ENCODE measurements at regions not wholly inside any gene's neighbourhood (a gene's known extent, or its start where the extent isn't known, plus 50 kb on each side); places are given as distances from the start of the nearest gene placed in this dataset.

GRCh38 chr5:26519245-26519644, 519.1 kb downstream of the CDH9 start:
- Histone ChIP-seq H3K27ac (no peak overlapping the region), H3K36me3 (no peaks in the 10 kb centered on the region), H3K9me3 (peaks cover 0 to 3% (median 0%) of the 10 kb centered on the region in 3 donors), H3K27me3 (no peaks in the 10 kb centered on the region), H3K4me3 (no peak overlapping the region), H3K4me1 (no peaks in the 10 kb centered on the region)
- ATAC-seq, result no peak
- WGBS, 2 donors (ENCODE audit: low coverage in 1 of 2), result 25 to 66% methylated on average over 1 to 3 of the region's 3 CpGs
- no peak for TF ChIP-seq POLR2AphosphoS5 (IDR thresholded peaks at IDR 0.05)
- no peak for TF ChIP-seq EP300 (IDR thresholded peaks at IDR 0.05)
- TF ChIP-seq POLR2A (IDR thresholded peaks at IDR 0.05), result no peak
- TF ChIP-seq, protein P1, sequence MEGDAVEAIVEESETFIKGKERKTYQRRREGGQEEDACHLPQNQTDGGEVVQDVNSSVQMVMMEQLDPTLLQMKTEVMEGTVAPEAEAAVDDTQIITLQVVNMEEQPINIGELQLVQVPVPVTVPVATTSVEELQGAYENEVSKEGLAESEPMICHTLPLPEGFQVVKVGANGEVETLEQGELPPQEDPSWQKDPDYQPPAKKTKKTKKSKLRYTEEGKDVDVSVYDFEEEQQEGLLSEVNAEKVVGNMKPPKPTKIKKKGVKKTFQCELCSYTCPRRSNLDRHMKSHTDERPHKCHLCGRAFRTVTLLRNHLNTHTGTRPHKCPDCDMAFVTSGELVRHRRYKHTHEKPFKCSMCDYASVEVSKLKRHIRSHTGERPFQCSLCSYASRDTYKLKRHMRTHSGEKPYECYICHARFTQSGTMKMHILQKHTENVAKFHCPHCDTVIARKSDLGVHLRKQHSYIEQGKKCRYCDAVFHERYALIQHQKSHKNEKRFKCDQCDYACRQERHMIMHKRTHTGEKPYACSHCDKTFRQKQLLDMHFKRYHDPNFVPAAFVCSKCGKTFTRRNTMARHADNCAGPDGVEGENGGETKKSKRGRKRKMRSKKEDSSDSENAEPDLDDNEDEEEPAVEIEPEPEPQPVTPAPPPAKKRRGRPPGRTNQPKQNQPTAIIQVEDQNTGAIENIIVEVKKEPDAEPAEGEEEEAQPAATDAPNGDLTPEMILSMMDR (IDR thresholded peaks at IDR 0.05), result no peak

DNA sequence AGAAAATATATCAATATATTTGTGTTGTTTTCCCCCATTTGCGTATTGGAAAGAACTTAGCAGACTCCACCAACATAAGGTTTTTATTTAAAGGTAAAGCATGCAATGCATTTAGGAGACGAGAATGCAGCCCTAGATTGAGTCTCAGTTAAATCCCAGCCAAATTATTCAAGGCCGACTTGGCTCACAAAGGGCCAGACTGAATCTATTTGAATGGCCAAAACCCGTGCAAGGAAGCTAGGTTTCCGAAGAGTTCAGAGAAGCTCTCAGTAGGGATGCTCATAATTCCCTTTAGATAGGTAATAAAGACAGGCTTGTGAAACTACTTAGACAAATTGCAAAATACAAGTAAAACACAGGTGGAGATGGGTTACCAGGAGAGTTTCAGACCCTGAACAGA, 520.3 kb downstream of the CDH9 start:
- WGBS, 2 donors (ENCODE audit: low coverage in 1 of 2), result 65 to 81% methylated on average over 4 to 5 of the region's 5 CpGs
- Histone ChIP-seq H3K4me1 (no peaks in the 10 kb centered on the region), H3K9me3 (no peaks in the 10 kb centered on the region), H3K4me3 (no peak overlapping the region), H3K36me3 (no peaks in the 10 kb centered on the region), H3K27me3 (no peaks in the 10 kb centered on the region), H3K27ac (no peak overlapping the region)
- TF ChIP-seq EP300 (IDR thresholded peaks at IDR 0.05), result no peak
- ATAC-seq, result no peak

DNA sequence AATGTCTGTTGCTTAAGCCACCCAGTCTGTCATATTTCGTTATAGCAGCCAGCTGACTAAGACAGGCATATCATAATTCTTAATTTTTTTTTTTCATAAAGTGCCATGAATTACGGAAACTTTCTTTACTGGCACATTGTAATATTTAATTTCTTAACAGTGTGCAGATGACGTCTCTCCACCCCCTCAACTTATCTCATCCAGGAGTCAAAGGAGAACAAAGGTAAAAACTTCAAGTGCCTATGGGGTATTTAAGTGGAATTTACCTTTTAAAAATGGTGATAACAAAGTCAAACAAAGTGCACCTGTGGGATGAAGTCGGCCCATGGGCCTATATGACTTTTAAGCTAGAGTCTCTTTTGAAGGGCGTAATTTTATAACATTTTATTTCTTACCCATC, 539.4 kb downstream of the CDH9 start:
- Histone ChIP-seq H3K4me1 (no peaks in the 10 kb centered on the region), H3K9me3 (no peaks in the 10 kb centered on the region), H3K27me3 (no peaks in the 10 kb centered on the region), H3K27ac (no peak overlapping the region), H3K36me3 (no peaks in the 10 kb centered on the region), H3K4me3 (no peak overlapping the region)
- no peak for ATAC-seq
- TF ChIP-seq POLR2A (IDR thresholded peaks at IDR 0.05) (no peak), POLR2AphosphoS5 (IDR thresholded peaks at IDR 0.05) (no peak)
- TF ChIP-seq, protein P1 (IDR thresholded peaks at IDR 0.05), result no peak
- whole genome bisulfite sequencing, 2 donors (ENCODE audit: low coverage in 1 of 2), result 71 to 73% methylated on average over 5 of the region's 5 CpGs

DNA sequence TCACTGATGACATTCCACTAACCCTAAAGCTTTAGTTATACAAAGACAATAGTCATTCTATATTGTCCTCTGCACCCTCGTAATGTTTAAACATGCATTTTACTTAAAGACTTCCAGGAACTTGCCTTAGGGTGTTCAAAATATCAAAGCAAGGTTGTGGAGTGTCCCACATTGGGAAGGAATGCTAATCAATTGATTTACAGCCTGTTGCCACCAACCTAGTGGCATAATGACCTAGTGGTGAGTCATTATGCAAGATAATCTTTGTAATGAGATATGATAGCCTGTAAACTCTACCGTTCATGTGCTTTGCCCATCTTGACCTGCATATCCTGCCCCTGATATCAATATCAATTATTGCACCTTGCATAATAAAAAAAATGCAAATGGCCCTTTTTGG, 542.9 kb downstream of the CDH9 start:
- 58% methylated on average over 2 of the region's 2 CpGs for WGBS, 2 donors (ENCODE audit: low coverage in 1 of 2)
- H3K27me3 ChIP-seq, result no peaks in the 10 kb centered on the region
- no peaks in the 10 kb centered on the region for H3K4me1 ChIP-seq
- TF ChIP-seq EP300 (IDR thresholded peaks at IDR 0.05) (no peak), POLR2AphosphoS5 (IDR thresholded peaks at IDR 0.05) (no peak), POLR2A (IDR thresholded peaks at IDR 0.05) (no peak)
- TF ChIP-seq, protein P1 (IDR thresholded peaks at IDR 0.05), result no peak
- ATAC-seq, result no peak
- no peak overlapping the region for H3K4me3 ChIP-seq
- no peaks in the 10 kb centered on the region for H3K36me3 ChIP-seq
- H3K27ac ChIP-seq, result no peak overlapping the region
- H3K9me3 ChIP-seq, result peaks cover 0 to 11% (median 0%) of the 10 kb centered on the region in 3 donors

DNA sequence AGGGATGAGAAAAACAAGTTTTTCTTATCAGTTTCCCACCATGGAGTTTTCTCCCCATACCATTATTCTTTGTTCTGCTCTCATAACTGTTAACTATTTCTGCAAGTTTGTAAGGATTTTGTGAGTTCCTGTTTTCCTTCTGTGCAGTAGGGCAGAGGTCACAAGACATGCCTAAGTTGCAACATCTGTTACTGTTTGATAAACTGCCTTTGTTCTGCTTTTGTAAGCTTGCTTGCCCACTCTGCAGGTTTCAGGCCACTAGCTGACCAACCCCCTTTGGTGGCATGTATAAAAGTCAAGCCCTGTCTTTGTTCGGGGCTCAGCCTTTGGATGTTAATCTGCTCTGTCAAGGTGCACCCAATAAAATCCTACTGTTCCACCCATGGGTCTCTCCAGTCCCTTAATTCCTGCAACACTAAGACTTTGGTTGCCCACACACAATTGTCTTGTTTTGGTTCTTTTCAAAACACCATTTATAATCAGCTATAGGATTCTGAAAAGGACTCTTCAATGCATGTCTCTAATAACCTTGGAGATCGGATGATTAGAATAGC, 545.4 kb downstream of the CDH9 start:
- Histone ChIP-seq H3K9me3 (peaks cover 0 to 11% (median 0%) of the 10 kb centered on the region in 3 donors), H3K36me3 (no peaks in the 10 kb centered on the region), H3K27me3 (no peaks in the 10 kb centered on the region), H3K4me3 (no peak overlapping the region), H3K4me1 (no peaks in the 10 kb centered on the region), H3K27ac (no peak overlapping the region)
- no peak for TF ChIP-seq POLR2AphosphoS5 (IDR thresholded peaks at IDR 0.05)
- no peak for TF ChIP-seq EP300 (IDR thresholded peaks at IDR 0.05)
- TF ChIP-seq, protein P1 (IDR thresholded peaks at IDR 0.05), result no peak
- no peak for TF ChIP-seq POLR2A (IDR thresholded peaks at IDR 0.05)
- 63 to 100% methylated on average over 1 of the region's 2 CpGs for WGBS, 2 donors (ENCODE audit: low coverage in 1 of 2)
- no peak for ATAC-seq

Data from gastroesophageal sphincter (tissue), 4 donors.